Glutamatergic neuron (in vitro differentiated cells): ENCODE measurements at regions not wholly inside any gene's neighbourhood (a gene's known extent, or its start where the extent isn't known, plus 50 kb on each side); places are given as distances from the start of the nearest gene placed in this dataset.
"Not testable (repeated sequence)": the region's sequence is repeated elsewhere in the genome, so short reads cannot be mapped to it uniquely, and the experiment has no call there.

Experiments
- DNase-seq: peaks from one replicate; pipeline ENCODE4 v3.0.0; 2022
- H3K27ac Mint-ChIP-seq: one replicate; pipeline ENCODE4 v1.8.0; 2020; ENCODE audit warnings: mild to moderate bottlenecking, mixed read lengths, inconsistent platforms; ENCODE audit not compliant: unreplicated experiment
- H3K27me3 Mint-ChIP-seq: one replicate; pipeline ENCODE4 v1.8.0; 2020; ENCODE audit warnings: mild to moderate bottlenecking, moderate library complexity, mixed read lengths, inconsistent platforms; ENCODE audit not compliant: unreplicated experiment
- H3K36me3 Mint-ChIP-seq: one replicate; pipeline ENCODE4 v1.8.0; 2020; ENCODE audit warnings: mild to moderate bottlenecking, mixed read lengths, inconsistent platforms; ENCODE audit not compliant: unreplicated experiment
- H3K4me1 Mint-ChIP-seq: one replicate; pipeline ENCODE4 v1.8.0; 2020; ENCODE audit warnings: mild to moderate bottlenecking, low read depth, mixed read lengths, inconsistent platforms; ENCODE audit not compliant: unreplicated experiment
- H3K4me3 Mint-ChIP-seq: one replicate; pipeline ENCODE4 v1.8.0; 2020; ENCODE audit warnings: mild to moderate bottlenecking, mixed read lengths, inconsistent platforms; ENCODE audit not compliant: unreplicated experiment
- H3K9me3 Mint-ChIP-seq: one replicate; pipeline ENCODE4 v1.8.0; 2020; ENCODE audit warnings: mild to moderate bottlenecking, moderate library complexity, mixed read lengths, inconsistent platforms; ENCODE audit not compliant: unreplicated experiment
- CTCF ChIP-seq: fragments of 200-600 bp; sonication (generic); IDR thresholded peaks from one replicate; pipeline ENCODE4 v1.5.0; 2021; ENCODE audit not compliant: partially characterized antibody, unreplicated experiment

GRCh38 chr10:36468620-36469019, 656.8 kb upstream of the ANKRD30A start:
- H3K27ac Mint-ChIP-seq, result no peak overlapping the region

GRCh38 chr10:36465604-36466379, 659.6 kb upstream of the ANKRD30A start:
- DNase-seq, result no peak
- Mint-ChIP-seq H3K36me3 (no peaks in the 10 kb centered on the region), H3K27me3 (no peaks in the 10 kb centered on the region), H3K9me3 (no peaks in the 10 kb centered on the region), H3K27ac (no peak overlapping the region), H3K4me3 (no peak overlapping the region), H3K4me1 (no peaks in the 10 kb centered on the region)
- TF ChIP-seq CTCF, result no peak

More at GRCh38 chr10:36468620-36469019, 656.8 kb upstream of the ANKRD30A start:
- no peak overlapping the region for H3K4me3 Mint-ChIP-seq
- peaks cover 2% of the 10 kb centered on the region for H3K9me3 Mint-ChIP-seq
- no peaks in the 10 kb centered on the region for H3K27me3 Mint-ChIP-seq
- H3K36me3 Mint-ChIP-seq, result no peaks in the 10 kb centered on the region
- TF ChIP-seq CTCF, result no peak
- no peak for DNase-seq
- H3K4me1 Mint-ChIP-seq, result no peaks in the 10 kb centered on the region

GRCh38 chr10:36464291-36464690, 661.1 kb upstream of the ANKRD30A start:
- TF ChIP-seq CTCF, result no peak
- Mint-ChIP-seq H3K4me1 (no peaks in the 10 kb centered on the region), H3K27me3 (no peaks in the 10 kb centered on the region), H3K36me3 (no peaks in the 10 kb centered on the region), H3K9me3 (no peaks in the 10 kb centered on the region), H3K27ac (no peak overlapping the region), H3K4me3 (no peak overlapping the region)
- DNase-seq, result no peak

GRCh38 chr10:36463390-36463789, 662.0 kb upstream of the ANKRD30A start:
- no peaks in the 10 kb centered on the region for H3K4me1 Mint-ChIP-seq
- H3K27ac Mint-ChIP-seq, result no peak overlapping the region
- H3K36me3 Mint-ChIP-seq, result no peaks in the 10 kb centered on the region
- peaks cover 1% of the 10 kb centered on the region for H3K9me3 Mint-ChIP-seq
- H3K4me3 Mint-ChIP-seq, result no peak overlapping the region
- TF ChIP-seq CTCF, result no peak
- no peaks in the 10 kb centered on the region for H3K27me3 Mint-ChIP-seq
- DNase-seq, result no peak

GRCh38 chr10:36462194-36462593, 663.2 kb upstream of the ANKRD30A start:
- TF ChIP-seq CTCF, result no peak
- DNase-seq, result no peak
- Mint-ChIP-seq H3K4me3 (no peak overlapping the region), H3K27me3 (no peaks in the 10 kb centered on the region), H3K27ac (no peak overlapping the region), H3K4me1 (no peaks in the 10 kb centered on the region), H3K9me3 (peaks cover 3% of the 10 kb centered on the region), H3K36me3 (no peaks in the 10 kb centered on the region)

GRCh38 chr10:36458437-36458836, 667.0 kb upstream of the ANKRD30A start:
- not testable (repeated sequence) for H3K4me1 Mint-ChIP-seq, H3K4me3 Mint-ChIP-seq, H3K9me3 Mint-ChIP-seq, H3K36me3 Mint-ChIP-seq, H3K27me3 Mint-ChIP-seq, DNase-seq, H3K27ac Mint-ChIP-seq
